Fibroblast of lung (primary cell): ENCODE measurements at regions not wholly inside any gene's neighbourhood (a gene's known extent, or its start where the extent isn't known, plus 50 kb on each side); places are given as distances from the start of the nearest gene placed in this dataset.

ENCODE experiments used
- EZH2 ChIP-seq: IDR thresholded peaks from 2 replicates; pipeline ENCODE4 v1.5.1; 2012; ENCODE audit warnings: low read length, control low read depth, mild to moderate bottlenecking; ENCODE audit errors: missing control alignments
- TF ChIP-seq, protein P1 (sequence below), 2 donors: IDR thresholded peaks in 1 of 2; conservative IDR thresholded peaks in 1 of 2; 1 replicate in 1 of 2; 2 replicates in 1 of 2; pipeline ENCODE4 v1.5.1; 2011 to 2012; ENCODE audit warnings: low read length in 2 of 2, control low read depth in 1 of 2, inconsistent platforms in 1 of 2, low read depth in 1 of 2, mild to moderate bottlenecking in 1 of 2

DNA sequence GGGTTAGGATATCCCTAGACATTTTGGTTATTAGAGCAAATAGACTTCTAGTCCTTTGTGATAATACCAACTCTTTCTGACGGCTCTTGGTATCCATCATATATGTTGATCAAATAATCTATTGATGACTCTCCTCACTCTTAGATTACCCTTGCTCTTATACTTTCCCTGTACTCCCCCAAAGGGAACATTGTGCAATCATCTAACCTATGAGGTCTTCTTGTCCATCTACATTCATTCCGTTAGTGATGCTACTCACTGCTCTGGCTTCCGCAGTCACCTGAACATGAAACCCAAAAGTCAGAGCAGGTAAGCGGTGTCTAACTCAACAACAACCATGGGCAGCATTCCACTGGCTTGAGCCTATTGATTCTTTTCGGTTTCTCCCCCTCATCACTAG is 223.7 kb upstream of the SALL1 start:
- TF ChIP-seq, protein P1, sequence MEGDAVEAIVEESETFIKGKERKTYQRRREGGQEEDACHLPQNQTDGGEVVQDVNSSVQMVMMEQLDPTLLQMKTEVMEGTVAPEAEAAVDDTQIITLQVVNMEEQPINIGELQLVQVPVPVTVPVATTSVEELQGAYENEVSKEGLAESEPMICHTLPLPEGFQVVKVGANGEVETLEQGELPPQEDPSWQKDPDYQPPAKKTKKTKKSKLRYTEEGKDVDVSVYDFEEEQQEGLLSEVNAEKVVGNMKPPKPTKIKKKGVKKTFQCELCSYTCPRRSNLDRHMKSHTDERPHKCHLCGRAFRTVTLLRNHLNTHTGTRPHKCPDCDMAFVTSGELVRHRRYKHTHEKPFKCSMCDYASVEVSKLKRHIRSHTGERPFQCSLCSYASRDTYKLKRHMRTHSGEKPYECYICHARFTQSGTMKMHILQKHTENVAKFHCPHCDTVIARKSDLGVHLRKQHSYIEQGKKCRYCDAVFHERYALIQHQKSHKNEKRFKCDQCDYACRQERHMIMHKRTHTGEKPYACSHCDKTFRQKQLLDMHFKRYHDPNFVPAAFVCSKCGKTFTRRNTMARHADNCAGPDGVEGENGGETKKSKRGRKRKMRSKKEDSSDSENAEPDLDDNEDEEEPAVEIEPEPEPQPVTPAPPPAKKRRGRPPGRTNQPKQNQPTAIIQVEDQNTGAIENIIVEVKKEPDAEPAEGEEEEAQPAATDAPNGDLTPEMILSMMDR (conservative IDR thresholded peaks at IDR 0.05 in 1 of 2, IDR thresholded peaks at IDR 0.05 in 1 of 2; ENCODE audit: low read depth in 1 of 2, low read length in 2 of 2) = no peak
- no peak for TF ChIP-seq EZH2
